ENCODE measurements at regions not wholly inside any gene's neighbourhood (a gene's known extent, or its start where the extent isn't known, plus 50 kb on each side); places are given as distances from the start of the nearest gene placed in this dataset.

DNA sequence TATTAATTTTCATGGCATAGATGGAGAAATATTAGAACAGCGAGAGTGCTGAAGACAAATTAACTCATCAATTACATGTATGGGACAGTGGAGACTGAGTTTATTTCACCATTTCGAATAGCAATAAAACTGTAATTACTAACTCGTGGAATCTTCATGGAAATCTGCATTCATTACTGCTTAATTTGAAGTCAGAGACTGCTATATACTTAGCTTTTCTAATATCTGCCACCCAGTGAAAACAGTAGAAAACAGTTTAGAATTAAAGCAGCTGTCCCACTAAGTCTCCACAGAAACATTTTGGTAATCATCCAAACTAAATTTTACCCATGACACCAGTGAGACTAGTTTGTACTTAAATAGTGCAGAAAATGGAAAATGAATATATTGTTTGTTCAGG is 56.8 kb downstream of the IZUMO3 start:
- no peak for DNase-seq (ENCODE audit: low spot score)

DNA sequence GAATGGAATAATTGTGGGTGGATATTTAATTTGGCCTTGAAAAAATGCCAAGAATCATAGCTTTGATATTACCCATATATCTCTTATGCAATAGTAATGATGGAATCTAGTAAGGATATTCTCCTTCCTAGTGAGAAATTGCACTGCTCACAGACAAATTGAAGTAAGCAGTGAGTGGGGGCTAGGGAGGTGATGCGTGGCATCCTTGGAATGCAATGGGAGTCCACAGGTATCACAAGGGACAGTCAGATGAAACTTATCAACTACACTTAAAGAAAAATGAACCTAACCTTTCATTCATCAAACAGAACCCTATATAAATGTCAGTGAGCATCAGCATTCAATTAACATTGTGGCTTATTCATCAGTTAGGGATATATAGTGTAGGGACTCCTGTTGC is 57.8 kb downstream of the IZUMO3 start:
- DNase-seq (ENCODE audit: low spot score): no peak

DNA sequence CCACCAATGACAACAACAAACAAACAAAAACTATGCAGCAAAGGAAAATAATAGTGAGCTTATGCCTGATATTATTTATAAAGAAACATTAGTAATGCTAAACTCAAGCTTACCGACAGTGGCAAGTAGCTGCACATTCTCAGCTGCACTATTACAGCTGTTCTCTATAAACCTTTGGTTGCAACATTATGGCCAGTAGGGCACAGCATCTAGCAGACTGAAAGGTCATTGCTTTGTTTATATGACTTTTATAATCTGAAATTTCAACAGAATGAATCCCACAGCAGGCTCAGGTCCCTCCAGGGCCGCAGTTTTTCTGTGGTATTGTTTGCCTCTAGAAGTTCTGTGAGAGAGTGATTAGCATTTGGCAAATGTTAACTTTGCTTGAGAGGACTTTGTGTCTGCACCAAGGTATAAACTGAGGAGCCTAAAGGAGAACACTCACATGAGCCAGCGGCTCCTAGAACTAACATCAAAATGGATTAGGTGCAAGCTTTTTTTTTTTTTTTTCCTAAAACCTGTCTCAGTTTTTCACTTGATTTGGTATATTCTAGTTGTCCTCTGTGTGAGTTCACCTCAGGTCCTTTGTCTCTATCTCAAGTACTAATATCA is 58.3 kb downstream of the IZUMO3 start:
- DNase-seq (ENCODE audit: low spot score): no peak

DNA sequence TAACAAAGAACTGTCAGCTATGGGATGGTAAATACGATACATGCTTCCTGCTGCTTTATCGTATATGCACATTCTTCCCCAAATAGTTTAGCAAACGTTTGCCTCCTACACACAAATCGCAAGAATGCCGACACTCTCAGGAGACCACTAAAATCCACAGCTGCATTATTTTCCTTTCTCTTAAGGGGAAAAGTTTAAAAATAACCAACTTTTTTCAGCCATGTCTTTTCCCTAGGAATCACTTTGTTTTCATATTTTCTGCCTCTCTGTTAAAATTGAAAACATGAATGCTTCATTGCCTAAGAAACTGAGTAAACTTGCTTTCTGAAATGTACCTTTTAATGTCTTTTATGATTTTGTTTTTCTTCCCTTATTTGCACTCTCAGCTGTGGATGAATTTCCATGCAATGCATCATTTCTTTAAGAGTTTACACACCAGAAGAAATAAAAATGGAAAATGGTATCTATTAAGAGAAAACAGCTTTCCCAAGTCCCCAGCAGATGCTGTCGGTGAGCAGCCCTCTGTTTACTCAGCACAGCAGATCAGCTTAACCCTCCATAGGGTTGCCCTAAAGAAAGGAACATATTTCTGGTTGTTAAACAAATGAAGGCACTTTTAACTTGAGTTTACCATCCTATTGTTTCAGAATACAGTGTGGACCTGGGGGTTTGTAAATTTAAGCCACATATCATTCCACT is 66.2 kb downstream of the IZUMO3 start:
- no peak for DNase-seq (ENCODE audit: low spot score)

DNA sequence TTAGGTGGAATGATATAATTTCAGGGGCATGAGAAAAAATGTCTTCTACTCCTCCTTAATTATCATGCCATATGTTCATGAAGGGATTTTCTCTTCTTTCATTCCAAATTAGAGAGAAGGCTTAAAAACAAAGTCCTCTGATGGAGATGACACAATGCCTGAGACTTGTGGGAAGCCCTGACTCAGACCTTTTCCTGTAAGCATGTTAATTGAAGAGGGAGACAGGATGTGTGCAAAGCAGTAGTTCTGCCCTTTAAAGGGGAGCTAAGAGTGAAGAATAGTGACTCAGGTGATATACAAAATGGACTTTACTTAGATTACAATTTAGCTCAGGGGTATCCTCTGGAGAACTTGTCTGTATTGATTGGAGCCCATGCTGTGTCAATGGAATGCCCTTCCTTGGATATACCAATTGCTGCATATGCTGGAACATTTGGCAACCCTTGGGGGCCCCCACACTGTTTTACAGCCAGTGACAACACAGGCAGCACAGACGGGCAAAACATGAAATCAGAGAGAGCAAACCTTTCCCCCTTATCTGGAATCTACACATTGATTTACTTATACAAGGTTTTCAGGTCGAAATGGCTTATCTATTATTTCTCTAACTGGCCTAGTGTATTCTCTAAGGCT is 81.3 kb downstream of the IZUMO3 start:
- DNase-seq (ENCODE audit: low spot score): no peak

DNA sequence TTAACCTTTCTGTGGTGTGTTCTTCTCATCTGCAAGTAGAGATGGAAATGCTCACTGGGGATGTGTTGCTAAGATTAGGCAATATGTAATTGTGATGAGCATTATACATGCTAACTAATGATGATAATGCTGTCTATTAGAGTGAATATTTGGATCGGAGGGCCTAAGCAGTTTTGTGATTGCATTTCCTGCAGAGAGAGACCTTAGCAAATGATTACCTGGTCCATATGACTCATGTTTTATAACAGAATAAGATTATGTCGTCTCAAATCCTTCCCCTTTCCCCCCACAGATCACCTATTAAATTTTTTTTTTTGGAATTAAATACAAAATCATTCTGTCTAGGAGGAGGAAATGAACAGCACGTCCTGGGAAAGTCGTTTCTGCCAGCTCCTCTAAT is 82.7 kb downstream of the IZUMO3 start:
- no peak for DNase-seq (ENCODE audit: low spot score)

DNA sequence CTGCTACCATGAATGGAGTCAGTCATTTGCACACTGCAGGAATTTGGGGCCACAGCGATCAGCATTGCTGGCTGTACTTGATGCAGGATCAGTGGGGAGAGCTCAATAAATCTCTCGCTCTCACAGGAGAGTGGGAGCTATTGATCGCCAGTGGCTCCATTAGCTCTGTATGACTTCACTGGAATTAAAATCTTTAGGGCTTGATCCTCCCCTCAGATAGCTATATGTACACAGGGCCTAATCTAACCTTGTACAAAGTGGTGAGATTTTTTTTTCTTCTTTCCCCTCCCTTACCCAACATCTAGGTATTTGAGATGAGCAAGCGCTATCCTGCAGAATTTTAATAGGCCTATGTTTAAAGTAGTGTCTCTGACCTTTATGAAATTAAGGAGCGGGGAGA is 84.9 kb downstream of the IZUMO3 start:
- no peak for DNase-seq (ENCODE audit: low spot score)

DNA sequence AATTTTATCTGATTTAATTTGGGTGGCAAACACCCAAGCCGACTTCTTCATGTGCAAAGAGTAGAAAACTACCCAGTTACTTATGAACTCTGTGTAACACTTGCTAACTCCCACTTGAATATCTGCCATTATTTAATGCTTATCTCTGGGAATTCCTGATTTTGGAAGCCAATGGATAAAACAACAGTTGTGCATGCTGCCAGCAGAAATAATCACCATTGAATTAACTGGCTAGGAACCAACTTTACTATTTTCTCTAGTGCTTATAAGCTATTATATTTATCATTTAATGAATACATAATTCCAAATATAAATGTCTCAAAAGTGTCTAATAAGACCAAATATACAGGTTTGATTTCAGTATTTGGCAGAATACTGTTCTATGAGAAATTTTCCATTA is 85.7 kb downstream of the IZUMO3 start:
- DNase-seq (ENCODE audit: low spot score): no peak

DNA sequence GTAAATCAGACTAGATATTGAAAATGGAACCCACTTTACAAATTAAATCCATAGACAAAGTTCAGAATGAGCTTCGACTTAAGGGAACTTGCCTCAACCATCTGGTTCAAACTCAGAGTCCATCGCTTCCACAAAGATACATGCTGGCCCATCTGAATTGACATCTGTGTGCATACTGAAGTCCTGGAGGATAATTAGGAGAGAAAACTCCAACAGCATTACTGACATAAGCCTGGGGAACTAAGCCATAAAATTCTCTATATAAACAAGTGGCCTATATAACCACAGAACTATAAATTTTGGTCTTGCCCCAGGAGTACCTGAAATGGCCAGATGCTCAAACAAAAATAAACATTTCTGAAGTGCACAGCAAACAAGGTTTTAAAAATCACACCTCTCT is 94.4 kb downstream of the IZUMO3 start:
- DNase-seq (ENCODE audit: low spot score): no peak

DNA sequence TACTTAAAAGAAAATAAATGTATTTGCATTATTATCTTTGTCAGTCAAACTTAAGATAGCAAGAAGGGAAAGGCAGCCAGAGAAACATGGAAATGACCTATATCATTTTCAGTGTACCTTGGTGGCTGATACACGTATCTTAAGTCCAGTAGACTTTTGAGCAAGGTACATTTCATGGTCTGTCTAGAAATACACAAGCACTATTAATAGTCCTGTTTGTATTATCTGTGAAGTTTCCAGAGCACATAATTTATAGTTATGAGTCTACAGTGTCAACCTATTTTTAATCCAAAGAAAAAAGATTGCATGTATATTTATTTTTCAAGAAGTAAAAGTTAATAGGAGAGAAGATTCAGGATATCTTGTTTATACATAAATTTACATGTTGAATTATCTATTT is 95.7 kb downstream of the IZUMO3 start:
- no peak for DNase-seq (ENCODE audit: low spot score)

DNA sequence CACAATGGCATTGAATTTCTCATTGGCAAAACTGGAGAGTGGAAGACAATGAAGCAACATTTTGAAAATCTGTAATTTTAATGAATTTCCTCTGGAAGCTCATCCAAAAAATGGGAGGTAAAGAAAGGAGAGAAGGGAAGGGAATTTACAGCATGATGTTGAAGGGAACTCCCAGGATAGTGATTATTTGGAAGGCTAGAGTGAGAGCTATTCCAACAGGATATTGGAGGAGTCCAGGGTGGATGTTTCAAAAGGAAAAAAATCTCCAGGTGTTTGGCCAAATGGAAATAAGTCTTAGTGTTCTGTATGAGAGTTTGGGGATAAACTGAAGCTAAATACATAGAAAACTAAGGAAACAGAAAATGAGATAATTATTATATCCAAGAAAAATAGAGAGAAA is 106.2 kb downstream of the IZUMO3 start:
- no peak for DNase-seq (ENCODE audit: low spot score)

DNA sequence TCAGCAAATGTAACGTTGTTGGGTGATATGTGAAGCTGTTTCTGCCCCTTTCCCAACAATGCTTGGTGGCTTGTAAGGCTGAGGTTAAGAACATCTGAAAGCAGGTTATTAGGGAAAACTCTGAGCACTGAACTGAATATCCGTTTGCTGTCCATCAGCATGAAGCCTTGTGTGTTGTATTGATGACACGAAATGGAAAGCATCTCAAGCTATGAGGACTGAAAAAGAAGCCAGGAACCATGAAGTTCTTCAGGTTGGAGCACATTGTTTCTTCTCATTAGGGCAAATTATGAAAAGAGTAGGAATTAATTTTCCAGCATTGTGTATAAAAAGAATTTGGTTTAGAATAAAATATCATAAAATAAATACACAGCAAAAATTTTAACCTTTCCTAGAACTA is 106.8 kb downstream of the IZUMO3 start:
- DNase-seq (ENCODE audit: low spot score): no peak

DNA sequence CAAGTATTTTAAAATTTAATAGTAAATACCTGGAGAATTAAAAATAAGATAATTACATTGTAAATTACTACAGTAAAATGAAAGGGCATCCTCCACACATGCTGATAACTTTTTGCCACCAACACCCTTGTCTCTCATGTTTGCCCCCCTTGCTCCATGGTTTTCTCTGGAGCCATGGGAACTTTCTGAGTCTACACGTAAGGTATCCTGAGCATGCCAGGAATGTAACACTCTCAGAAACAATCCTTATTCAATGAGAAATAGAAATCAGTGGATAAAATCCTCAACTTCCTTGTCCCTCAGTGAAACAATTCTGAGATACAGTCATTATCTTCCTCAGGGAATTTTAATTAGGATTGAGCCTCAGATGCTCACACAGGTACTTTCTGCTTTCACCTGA is 108.9 kb downstream of the IZUMO3 start:
- DNase-seq (ENCODE audit: low spot score): no peak

DNA sequence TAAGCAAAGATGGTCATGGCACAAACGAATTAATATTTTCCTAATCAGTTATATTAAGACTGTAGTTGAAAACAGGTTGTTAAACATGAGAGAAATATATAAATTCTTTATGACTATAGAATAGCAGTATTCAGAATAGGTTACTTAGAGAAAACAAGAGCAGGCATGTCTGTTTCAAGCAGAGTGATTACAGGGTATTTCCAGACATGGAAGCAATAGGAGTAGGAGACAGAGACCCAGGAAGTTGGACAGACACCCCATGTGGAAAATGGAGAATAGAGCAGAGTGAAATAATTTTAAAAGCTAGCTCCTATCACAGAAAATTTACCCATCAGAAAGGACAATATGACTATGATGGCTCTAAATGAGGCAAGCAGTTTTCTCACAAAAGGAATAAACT is 111.5 kb downstream of the IZUMO3 start:
- DNase-seq (ENCODE audit: low spot score): no peak

DNA sequence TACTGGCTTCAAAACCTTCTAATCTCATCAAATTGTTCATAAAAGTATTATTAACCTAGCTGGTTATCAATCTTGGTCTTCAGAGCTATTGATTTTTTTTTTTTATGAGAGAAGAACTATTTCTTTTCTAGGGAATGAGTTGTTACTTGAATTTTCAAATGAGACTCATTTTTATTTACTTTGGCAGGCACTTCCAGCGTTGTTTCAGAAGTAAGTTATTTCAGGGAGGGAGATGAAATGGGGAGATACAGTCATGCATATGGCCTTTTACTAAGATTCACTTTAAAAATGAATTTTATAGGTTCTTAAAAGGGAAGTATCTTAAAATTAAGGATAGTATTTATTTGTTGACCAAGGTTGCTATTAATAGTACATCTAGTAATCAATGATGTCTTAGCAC is 129.6 kb downstream of the IZUMO3 start:
- no peak for DNase-seq (ENCODE audit: low spot score)

DNA sequence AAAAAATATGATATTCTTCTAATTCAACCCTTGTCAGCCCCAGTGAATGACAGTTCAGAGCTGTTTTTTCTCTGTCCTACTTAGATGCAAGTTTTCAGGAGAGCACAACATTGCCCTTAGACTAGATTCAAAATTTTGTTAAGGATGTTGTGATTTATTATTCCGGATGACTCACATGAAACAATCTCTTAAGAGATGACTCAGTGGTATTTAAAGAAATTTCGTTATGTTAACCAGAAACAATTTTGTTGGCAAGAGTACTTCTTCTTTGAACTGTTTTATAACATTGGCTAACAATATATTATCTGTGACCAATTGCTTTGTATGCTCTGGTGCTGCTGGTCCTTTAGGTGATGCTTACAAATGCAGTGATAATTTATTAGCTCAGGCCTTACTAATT is 132.0 kb downstream of the IZUMO3 start:
- DNase-seq (ENCODE audit: low spot score): no peak

DNA sequence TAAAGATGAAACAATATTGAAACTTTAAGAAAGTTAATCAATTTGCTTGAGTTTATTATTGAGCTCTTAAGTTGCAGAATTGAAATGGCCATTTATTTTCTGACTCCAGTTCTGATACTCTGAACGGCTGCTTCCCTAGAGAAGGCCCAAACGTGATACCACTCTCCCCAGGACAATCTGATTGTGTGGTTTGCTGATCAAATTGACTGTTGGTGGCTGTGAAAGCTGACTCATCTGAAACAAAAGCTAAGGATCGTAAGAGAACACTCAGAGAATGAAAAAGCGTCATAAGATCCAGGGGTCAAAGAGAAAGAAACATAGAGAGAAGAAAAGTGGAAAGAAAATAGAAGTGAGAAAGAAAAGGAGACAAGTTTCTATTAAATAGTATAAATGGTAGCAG is 147.2 kb downstream of the IZUMO3 start:
- DNase-seq (ENCODE audit: low spot score): no peak

DNA sequence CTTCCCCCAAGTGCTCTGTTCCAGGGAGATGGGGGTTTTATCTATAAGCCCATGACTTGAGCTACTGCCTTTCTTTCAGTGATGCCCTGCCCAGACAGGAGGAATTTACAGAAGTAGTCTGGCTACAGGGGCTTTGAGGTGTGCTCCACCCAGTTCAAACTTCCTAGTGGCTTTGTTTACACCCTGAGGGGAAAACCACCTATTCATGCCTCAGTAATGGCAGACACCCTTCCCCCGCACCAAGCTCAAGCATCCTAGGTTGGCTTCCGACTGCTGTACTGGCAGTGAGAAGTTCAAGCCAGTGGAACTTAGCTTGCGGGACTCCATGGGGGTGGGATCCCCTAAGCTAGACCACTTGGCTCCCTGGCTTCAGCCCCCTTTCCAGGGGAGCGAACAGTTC is 154.6 kb downstream of the IZUMO3 start:
- DNase-seq (ENCODE audit: low spot score): no peak

DNA sequence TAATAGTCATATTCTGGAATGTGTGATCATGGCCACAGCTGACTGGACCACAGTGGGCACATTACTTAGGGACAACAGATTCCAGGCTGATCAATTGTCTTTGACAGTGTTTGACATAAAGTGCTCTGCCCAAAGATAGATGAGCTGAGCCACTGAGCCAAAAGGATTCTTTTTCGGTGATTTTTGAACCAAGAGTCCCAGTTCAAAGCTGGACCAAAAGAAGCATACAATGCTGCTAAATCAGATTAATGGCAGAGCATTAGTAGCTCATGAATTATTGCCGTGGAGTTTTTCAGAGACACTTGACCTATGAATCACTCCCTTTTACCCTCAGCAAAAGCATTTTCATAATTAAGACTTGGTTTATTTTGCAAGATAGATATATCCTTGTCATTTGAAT is 160.6 kb downstream of the IZUMO3 start:
- DNase-seq (ENCODE audit: low spot score): no peak

DNA sequence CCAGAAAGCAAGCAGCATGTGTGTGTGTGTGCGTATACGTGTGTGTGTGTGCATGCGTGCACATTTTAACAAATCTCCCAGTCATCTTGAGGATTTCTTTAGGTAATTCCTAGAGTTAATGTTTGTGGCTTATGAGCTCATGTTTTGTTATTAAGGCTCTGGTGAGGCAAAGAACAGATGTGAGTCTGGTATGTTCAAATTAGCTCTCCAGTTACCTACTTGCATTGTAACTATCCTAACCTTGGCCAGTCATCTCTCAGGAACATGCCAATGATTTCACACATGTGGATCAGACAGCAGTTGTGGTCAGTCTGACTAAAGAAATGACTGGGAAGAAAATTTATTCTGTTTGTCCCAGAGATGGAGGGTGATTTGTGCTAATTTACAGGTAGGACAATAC is 163.1 kb downstream of the IZUMO3 start:
- no peak for DNase-seq (ENCODE audit: low spot score)

DNA sequence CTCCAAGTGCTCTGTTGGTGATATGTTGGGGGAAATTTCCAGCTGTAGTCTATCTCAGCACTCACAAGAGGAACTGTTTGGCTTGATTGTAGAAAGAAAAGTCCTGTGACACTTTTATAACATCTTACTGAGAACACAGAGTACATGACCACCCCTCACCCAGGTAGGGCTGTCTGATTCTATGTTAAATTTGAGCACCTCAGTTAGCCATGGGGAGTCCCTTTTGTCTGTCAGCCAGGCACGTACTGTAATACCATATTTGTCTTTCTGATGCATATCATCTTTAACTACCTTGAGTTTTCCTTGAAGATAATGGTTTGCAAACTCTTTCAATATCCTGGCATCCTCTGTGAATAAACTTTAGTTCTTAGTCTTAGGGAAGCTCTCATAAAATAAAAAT is 164.5 kb downstream of the IZUMO3 start:
- DNase-seq (ENCODE audit: low spot score): no peak

DNA sequence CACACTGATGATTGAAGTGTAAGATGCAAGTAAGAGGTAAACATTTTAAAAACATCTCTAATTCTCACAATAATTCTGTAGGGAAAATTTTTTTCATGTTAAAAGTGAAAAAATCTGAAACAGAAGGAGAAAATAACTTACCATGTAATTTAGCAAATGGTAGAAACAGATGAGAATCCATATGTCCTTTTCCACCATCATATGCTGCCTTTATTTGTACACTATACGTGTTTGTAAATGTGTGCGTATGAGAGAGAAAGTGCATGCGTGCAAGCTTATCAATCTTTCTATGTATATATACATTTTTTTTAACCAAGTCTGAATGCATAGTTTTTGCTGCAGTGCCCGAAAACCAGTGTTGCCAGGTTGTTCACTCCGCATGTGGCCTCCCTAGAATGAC is 186.7 kb downstream of the IZUMO3 start:
- DNase-seq (ENCODE audit: low spot score): no peak

DNA sequence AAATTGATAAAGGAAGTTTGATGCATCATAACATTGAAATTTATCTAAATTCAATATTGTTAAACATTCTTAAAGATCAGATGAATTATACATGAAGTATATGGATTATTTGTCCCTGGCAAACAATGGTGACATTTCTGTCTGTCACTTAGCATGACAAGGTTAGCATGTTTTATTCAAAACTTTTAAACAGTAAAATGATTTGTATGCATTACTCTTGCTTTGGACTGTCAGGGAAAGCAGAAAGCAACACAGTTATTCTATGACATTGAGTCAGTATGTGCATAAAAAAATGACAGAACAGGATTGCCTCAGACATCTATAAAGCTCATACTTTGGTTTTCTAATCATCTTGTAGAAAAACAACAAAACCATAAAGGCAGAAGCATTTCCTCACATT is 193.7 kb downstream of the IZUMO3 start:
- no peak for DNase-seq (ENCODE audit: low spot score)
